K562 (cell line): ENCODE measurements at regions not wholly inside any gene's neighbourhood (a gene's known extent, or its start where the extent isn't known, plus 50 kb on each side); places are given as distances from the start of the nearest gene placed in this dataset.

ENCODE experiments used
- ATF2 ChIP-seq: sonication (generic); formaldehyde crosslinking; IDR thresholded peaks from 2 replicates; pipeline ENCODE4 v1.8.1; 2022; ENCODE audit warnings: missing genetic modification reagents
- BACH1 ChIP-seq: fragments of 200-800 bp; sonication (Bioruptor generic); IDR thresholded peaks from 2 replicates; pipeline ENCODE4 v1.6.1; 2016; ENCODE audit warnings: missing genetic modification characterization, missing compliant biosample characterization
- CAMTA2 ChIP-seq: fragments of 250-450 bp; sonication (Bioruptor Pico); conservative IDR thresholded peaks from 2 replicates; pipeline ENCODE4 v1.5.1; 2022
- CREB5 ChIP-seq: fragments of 250-450 bp; sonication (Bioruptor Pico); IDR thresholded peaks from 2 replicates; pipeline ENCODE4 v1.5.0; 2020; ENCODE audit warnings: mild to moderate bottlenecking
- CTCF ChIP-seq, 3 experiments: IDR thresholded peaks in 2 of 3; conservative IDR thresholded peaks in 1 of 3; 2 replicates each; pipeline ENCODE4 v1.5.1; 2011 to 2012; ENCODE audit warnings: low read length in 3 of 3, mild to moderate bottlenecking in 3 of 3, control low read depth in 2 of 3, improper control_type of control experiment in 1 of 3, inconsistent platforms in 1 of 3, low read depth in 1 of 3, mixed read lengths in 1 of 3, moderate library complexity in 1 of 3; ENCODE audit not compliant: insufficient read depth in 2 of 3
- EP300 ChIP-seq: IDR thresholded peaks from 2 replicates; pipeline ENCODE4 v1.6.1; 2012; ENCODE audit warnings: low read length, improper control_type of control experiment
- EZH2 ChIP-seq: IDR thresholded peaks from 2 replicates; pipeline ENCODE4 v1.6.1; 2012; ENCODE audit warnings: low read depth, mild to moderate bottlenecking, inconsistent platforms, low read length, borderline replicate concordance
- FOXP1 ChIP-seq: sonication (generic); formaldehyde crosslinking; IDR thresholded peaks from 2 replicates; pipeline ENCODE4 v1.8.0; 2022; ENCODE audit warnings: mild to moderate bottlenecking, missing genetic modification reagents
- NR2F6 ChIP-seq: fragments of 450-650 bp; formaldehyde crosslinking; IDR thresholded peaks from 2 replicates; pipeline ENCODE4 v1.4.0; 2020; ENCODE audit warnings: mild to moderate bottlenecking
- POLR2AphosphoS5 ChIP-seq: IDR thresholded peaks from 2 replicates; pipeline ENCODE4 v1.6.1; 2011; ENCODE audit warnings: mild to moderate bottlenecking, low read depth, low read length, moderate library complexity; ENCODE audit not compliant: control insufficient read depth, insufficient read depth
- PREB ChIP-seq: sonication (generic); formaldehyde crosslinking; IDR thresholded peaks from 2 replicates; pipeline ENCODE4 v1.8.1; 2023; ENCODE audit warnings: mild to moderate bottlenecking, missing genetic modification reagents
- USF1 ChIP-seq: sonication (generic); formaldehyde crosslinking; IDR thresholded peaks from 2 replicates; pipeline ENCODE4 v1.9.0; 2022; ENCODE audit warnings: mild to moderate bottlenecking, missing genetic modification reagents
- ZNF165 ChIP-seq: fragments of 250-450 bp; sonication (Bioruptor Pico); IDR thresholded peaks from 2 replicates; pipeline ENCODE4 v1.4.0; 2020; ENCODE audit warnings: borderline replicate concordance
- ZNF699 ChIP-seq: fragments of 250-450 bp; sonication (Bioruptor Pico); IDR thresholded peaks from 2 replicates; pipeline ENCODE4 v1.8.0; 2021; ENCODE audit warnings: mild to moderate bottlenecking, moderate library complexity; ENCODE audit not compliant: insufficient replicate concordance

- TF ChIP-seq FOXP1 (CRISPR knock-in tag) (no peak), CTCF (IDR thresholded peaks at IDR 0.05 in 2 of 3, conservative IDR thresholded peaks at IDR 0.05 in 1 of 3; ENCODE audit: insufficient read depth in 2 of 3, low read depth in 1 of 3, low read length in 3 of 3) (no peak), BACH1 (tag) (no peak), EZH2 (no peak), ZNF699 (no peak), CAMTA2 (CRISPR knock-in tag) (no peak), NR2F6 (no peak), ATF2 (no peak), PREB (CRISPR knock-in tag) (no peak), USF1 (CRISPR knock-in tag) (no peak), ZNF165 (CRISPR knock-in tag) (no peak), EP300 (no peak), POLR2AphosphoS5 (no peak), CREB5 (no peak)
These were observed 102.1 kb downstream of the PDGFA start for GRCh38 chr7:417625-417889.
